WERI-Rb-1 (cell line): ENCODE measurements at regions not wholly inside any gene's neighbourhood (a gene's known extent, or its start where the extent isn't known, plus 50 kb on each side); places are given as distances from the start of the nearest gene placed in this dataset.

ENCODE experiments used
- DNase-seq: peaks from one replicate; pipeline ENCODE4 v3.0.0-alpha.2; 2020
- H3K27ac ChIP-seq: fragments of 250-450 bp; sonication (Bioruptor Pico); 2 replicates; pipeline ENCODE4 v1.5.1; 2020; ENCODE audit warnings: mild to moderate bottlenecking, moderate library complexity
- H3K27me3 ChIP-seq: fragments of 250-450 bp; sonication (Bioruptor Pico); 2 replicates; pipeline ENCODE4 v1.5.1; 2021; ENCODE audit warnings: mild to moderate bottlenecking, low read depth, moderate library complexity; ENCODE audit not compliant: insufficient read depth, severe bottlenecking
- H3K36me3 ChIP-seq: fragments of 250-450 bp; sonication (Bioruptor Pico); 2 replicates; pipeline ENCODE4 v1.5.1; 2020; ENCODE audit warnings: mild to moderate bottlenecking, moderate library complexity
- H3K4me3 ChIP-seq: 2 replicates; pipeline ENCODE4 v1.5.1; 2011; ENCODE audit warnings: low read depth, mild to moderate bottlenecking, control low read depth, low read length
- H3K9me3 ChIP-seq: fragments of 250-450 bp; sonication (Bioruptor Pico); 2 replicates; pipeline ENCODE4 v1.5.1; 2021; ENCODE audit warnings: mild to moderate bottlenecking, moderate library complexity; ENCODE audit not compliant: severe bottlenecking
- CTCF ChIP-seq: IDR thresholded peaks from 2 replicates; pipeline ENCODE4 v1.5.1; 2011; ENCODE audit warnings: low read depth, mild to moderate bottlenecking, control low read depth, inconsistent platforms, low read length

GRCh38 chr18:72208920-72209676 lies 335.0 kb downstream of the CBLN2 start:
- Histone ChIP-seq H3K4me3 (no peak overlapping the region), H3K27me3 (no peaks in the 10 kb centered on the region), H3K9me3 (no peaks in the 10 kb centered on the region), H3K27ac (no peak overlapping the region), H3K36me3 (no peaks in the 10 kb centered on the region)
- TF ChIP-seq CTCF = no peak
- DNase-seq = no peak

DNA sequence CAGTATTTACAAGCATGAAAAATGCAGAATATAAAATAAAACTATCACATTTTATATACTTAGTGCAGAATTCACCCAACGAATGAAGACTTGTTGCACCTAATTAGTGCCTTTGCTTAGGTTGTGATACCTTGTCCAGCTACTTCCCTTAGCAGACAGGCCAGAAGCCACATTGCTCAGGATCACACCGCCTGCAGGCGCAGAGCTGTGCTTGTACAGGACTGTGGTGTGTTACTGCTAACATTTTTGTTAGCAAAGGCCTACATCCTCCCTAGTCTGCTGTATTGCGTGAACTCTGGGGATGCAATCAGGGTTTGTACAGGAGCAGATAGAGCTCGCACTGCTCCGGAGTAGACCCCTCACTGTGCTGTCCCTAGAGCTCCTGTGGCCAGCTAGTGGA lies 336.9 kb downstream of the CBLN2 start:
- no peaks in the 10 kb centered on the region for H3K27me3 ChIP-seq

GRCh38 chr18:72206814-72207213 lies 337.3 kb downstream of the CBLN2 start:
- H3K36me3 ChIP-seq = no peaks in the 10 kb centered on the region
- H3K4me3 ChIP-seq = no peak overlapping the region
- no peaks in the 10 kb centered on the region for H3K9me3 ChIP-seq
- DNase-seq = no peak
- no peak overlapping the region for H3K27ac ChIP-seq
- H3K27me3 ChIP-seq = no peaks in the 10 kb centered on the region
- no peak for TF ChIP-seq CTCF

More for the DNA sequence above, 336.9 kb downstream of the CBLN2 start:
- DNase-seq = no peak
- Histone ChIP-seq H3K36me3 (no peaks in the 10 kb centered on the region), H3K27ac (no peak overlapping the region), H3K9me3 (no peaks in the 10 kb centered on the region), H3K4me3 (no peak overlapping the region)
- no peak for TF ChIP-seq CTCF

- no peak for DNase-seq
- Histone ChIP-seq H3K27ac (no peak overlapping the region), H3K36me3 (no peaks in the 10 kb centered on the region), H3K9me3 (no peaks in the 10 kb centered on the region), H3K27me3 (no peaks in the 10 kb centered on the region), H3K4me3 (no peak overlapping the region)
- TF ChIP-seq CTCF = no peak
Observed at GRCh38 chr18:72201032-72201431, 343.1 kb downstream of the CBLN2 start.

- no peaks in the 10 kb centered on the region for H3K9me3 ChIP-seq
- no peaks in the 10 kb centered on the region for H3K36me3 ChIP-seq
- TF ChIP-seq CTCF = no peak
- no peaks in the 10 kb centered on the region for H3K27me3 ChIP-seq
- H3K27ac ChIP-seq = no peak overlapping the region
- H3K4me3 ChIP-seq = no peak overlapping the region
- DNase-seq = no peak
Observed at GRCh38 chr18:72197591-72197990, 346.6 kb downstream of the CBLN2 start.

DNA sequence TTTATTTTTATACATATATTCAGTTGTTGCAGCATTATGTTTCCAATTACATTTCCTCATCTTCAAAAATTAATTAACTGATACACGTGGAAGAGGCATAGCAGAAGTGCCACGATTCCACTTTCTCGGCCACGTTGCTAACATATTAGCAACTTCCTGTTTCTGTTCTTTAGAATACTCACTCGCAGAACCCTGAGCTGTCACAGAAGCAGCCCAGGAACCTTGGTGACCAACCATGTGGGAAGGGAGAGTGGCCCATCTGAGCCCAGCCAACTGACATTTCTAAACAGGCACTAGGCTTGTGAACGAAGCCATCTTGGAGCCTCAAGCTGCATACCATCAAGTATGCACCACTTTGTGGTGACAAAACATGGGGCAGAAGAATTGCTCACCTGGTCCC lies 350.1 kb downstream of the CBLN2 start:
- Histone ChIP-seq H3K27ac (no peak overlapping the region), H3K36me3 (no peaks in the 10 kb centered on the region), H3K9me3 (no peaks in the 10 kb centered on the region), H3K4me3 (no peak overlapping the region), H3K27me3 (no peaks in the 10 kb centered on the region)
- DNase-seq = no peak
- TF ChIP-seq CTCF = no peak
